ENCODE measurements at regions not wholly inside any gene's neighbourhood (a gene's known extent, or its start where the extent isn't known, plus 50 kb on each side); places are given as distances from the start of the nearest gene placed in this dataset.
A peak's percentile ranks its signal among the peaks of the same experiment; 100 is the strongest.
"Not testable (repeated sequence)": the region's sequence is repeated elsewhere in the genome, so short reads cannot be mapped to it uniquely, and the experiment has no call there.

GRCh38 chr1:110260194-110260593 lies 50.1 kb downstream of the KCNC4 start:
- DNase-seq (ENCODE audit: low spot score), result no peak

GRCh38 chr1:110262296-110262695 lies 52.2 kb downstream of the KCNC4 start:
- no peak for DNase-seq (ENCODE audit: low spot score)

GRCh38 chr1:110262846-110263631 lies 52.9 kb downstream of the KCNC4 start:
- DNase-seq (ENCODE audit: low spot score), result no peak

- no peak for DNase-seq (ENCODE audit: low spot score)
Observed at GRCh38 chr1:110264430-110264829, 54.3 kb downstream of the KCNC4 start.

- no peak for DNase-seq (ENCODE audit: low spot score)
Observed at GRCh38 chr1:110265186-110265585, 55.1 kb downstream of the KCNC4 start.

- no peak for DNase-seq (ENCODE audit: low spot score)
Observed at GRCh38 chr1:110266834-110267233, 56.7 kb downstream of the KCNC4 start.

- DNase-seq (ENCODE audit: low spot score), result no peak
Observed at GRCh38 chr1:110267260-110267659, 57.1 kb downstream of the KCNC4 start.

GRCh38 chr1:110272045-110272444 lies 61.9 kb downstream of the KCNC4 start:
- DNase-seq (ENCODE audit: low spot score), result peak; percentile 28

GRCh38 chr1:110273832-110274231 lies 63.7 kb downstream of the KCNC4 start:
- DNase-seq (ENCODE audit: low spot score), result not testable (repeated sequence)

- DNase-seq (ENCODE audit: low spot score), result no peak
Observed at GRCh38 chr1:110280126-110280525, 59.1 kb upstream of the RBM15 start.

GRCh38 chr1:110280804-110281203 lies 58.4 kb upstream of the RBM15 start:
- no peak for DNase-seq (ENCODE audit: low spot score)

- DNase-seq (ENCODE audit: low spot score), result no peak
Observed at GRCh38 chr1:110281363-110282290, 57.5 kb upstream of the RBM15 start.

- DNase-seq (ENCODE audit: low spot score), result no peak
Observed at GRCh38 chr1:110282395-110282794, 56.8 kb upstream of the RBM15 start.

GRCh38 chr1:110283677-110284076 lies 55.5 kb upstream of the RBM15 start:
- no peak for DNase-seq (ENCODE audit: low spot score)

GRCh38 chr1:110285316-110285715 lies 53.9 kb upstream of the RBM15 start:
- no peak for DNase-seq (ENCODE audit: low spot score)

GRCh38 chr1:110286564-110286963 lies 52.6 kb upstream of the RBM15 start:
- no peak for DNase-seq (ENCODE audit: low spot score)

GRCh38 chr1:110288111-110288510 lies 51.1 kb upstream of the RBM15 start:
- DNase-seq (ENCODE audit: low spot score), result no peak
